K562 (cell line): ENCODE measurements at regions not wholly inside any gene's neighbourhood (a gene's known extent, or its start where the extent isn't known, plus 50 kb on each side); places are given as distances from the start of the nearest gene placed in this dataset.

ENCODE experiments used
- ATAC-seq: fragments of 200-7000 bp; cut with Tn5 transposase; 3 replicates; pipeline ENCODE4 v1.9.1; 2020; ENCODE audit warnings: moderate library complexity
- BruUV-seq: library from RNA; stranded (reverse); fragments of 400-500 nt; replicated peaks from 2 replicates; lab custom pipeline; 2021; lab: Mats Ljungman, UMichigan
- CTCF ChIA-PET: fragments of 300-600 bp; formaldehyde crosslinking; extraction: SDS; loops from one replicate; lab custom pipeline; 2021; ENCODE audit warnings: low intra/inter-chr PET ratio; lab: Yijun Ruan, JAX
- POLR2A ChIA-PET: fragments of 300-600, 350-650 bp; sonication (Branson Sonifier 250); formaldehyde crosslinking; extraction: SDS; loops from one replicate; lab custom pipeline; 2021; ENCODE audit warnings: antibody characterized with exemption, inconsistent platforms; lab: Yijun Ruan, JAX
- DNase-seq, 4 experiments: peaks; one replicate each; pipeline versions ENCODE4 v3.0.0 to v3.0.0-alpha.2; 2011 to 2018; ENCODE audit warnings: low spot score in 3 of 4, mixed read lengths in 3 of 4; ENCODE audit errors: extremely low read depth in 1 of 4
- FAIRE-seq: peaks from 2 replicates; lab custom pipeline; 2011; peaks lifted over from hg19 to GRCh38; lab: Jason Lieb, UNC
- H2AFZ ChIP-seq: 2 replicates; pipeline ENCODE4 v1.6.0; 2011; ENCODE audit warnings: low read depth, low read length, control low read depth, inconsistent platforms
- H3K27ac ChIP-seq: fragments of 200-600 bp; 3 replicates; pipeline ENCODE4 v1.8.0; 2011; ENCODE audit warnings: low read depth, mild to moderate bottlenecking, control low read depth, inconsistent platforms, low read length, moderate library complexity, mixed read lengths; ENCODE audit errors: extremely low read depth
- H3K27me3 ChIP-seq, 2 experiments: fragments of 300-600 bp in 1 of 2; 2 replicates in 1 of 2; 3 replicates in 1 of 2; pipeline versions ENCODE4 v1.6.0 to v1.8.0; 2011; ENCODE audit warnings: inconsistent platforms in 2 of 2, low read length in 2 of 2, mild to moderate bottlenecking in 1 of 2, mixed read lengths in 1 of 2, moderate library complexity in 1 of 2; ENCODE audit not compliant: control insufficient read depth in 2 of 2, insufficient read depth in 2 of 2
- H3K36me3 ChIP-seq: fragments of 300-600 bp; 3 replicates; pipeline ENCODE4 v1.8.0; 2011; ENCODE audit warnings: mild to moderate bottlenecking, low read length, inconsistent platforms; ENCODE audit not compliant: control insufficient read depth, insufficient read depth
- H3K4me1 ChIP-seq, 2 experiments: fragments of 200-600 bp in 1 of 2; replicated peaks in 1 of 2; 2 replicates in 1 of 2; 3 replicates in 1 of 2; pipeline versions ENCODE4 v1.5.1 to v1.8.0; 2011; ENCODE audit warnings: inconsistent platforms in 2 of 2, low read length in 2 of 2, mild to moderate bottlenecking in 1 of 2, mixed read lengths in 1 of 2, moderate library complexity in 1 of 2; ENCODE audit not compliant: control insufficient read depth in 2 of 2, insufficient read depth in 2 of 2
- H3K4me2 ChIP-seq: 2 replicates; pipeline ENCODE4 v1.6.1; 2011; ENCODE audit warnings: low read length, control low read depth, inconsistent platforms, mixed read lengths; ENCODE audit not compliant: insufficient read depth
- H3K4me3 ChIP-seq: fragments of 200-600 bp; sonication (generic), shearing (Covaris generic); 2 replicates; pipeline ENCODE4 v1.5.1; 2016; ENCODE audit warnings: control low read depth, inconsistent platforms
- H3K79me2 ChIP-seq: fragments of 200-600 bp; 3 replicates; pipeline ENCODE4 v1.8.0; 2011; ENCODE audit warnings: low read length, inconsistent platforms; ENCODE audit not compliant: control insufficient read depth, insufficient read depth
- H3K9ac ChIP-seq, 2 experiments: 2 replicates each; pipeline versions ENCODE4 v1.6.0 to v1.6.1; 2011; ENCODE audit warnings: low read depth in 2 of 2, low read length in 2 of 2, control low read depth in 1 of 2, inconsistent platforms in 1 of 2, mild to moderate bottlenecking in 1 of 2, mixed read lengths in 1 of 2; ENCODE audit not compliant: insufficient read depth in 1 of 2
- H3K9me1 ChIP-seq: one replicate; pipeline ENCODE4 v1.6.0; 2011; ENCODE audit warnings: inconsistent platforms, mild to moderate bottlenecking, low read length, moderate library complexity; ENCODE audit not compliant: control insufficient read depth, insufficient read depth
- H3K9me3 ChIP-seq: replicated peaks from 2 replicates; pipeline ENCODE4 v1.5.1; 2011; ENCODE audit warnings: low read depth, low read length, inconsistent platforms; ENCODE audit not compliant: control insufficient read depth, insufficient read depth
- H4K20me1 ChIP-seq: replicated peaks from 2 replicates; pipeline ENCODE4 v1.6.1; 2011; ENCODE audit warnings: low read length, inconsistent platforms, mixed read lengths; ENCODE audit not compliant: control insufficient read depth, insufficient read depth
- CHCHD3 ChIP-seq: fragments of 250-450 bp; sonication (Bioruptor Pico); IDR thresholded peaks from 2 replicates; pipeline ENCODE4 v2.1.2; 2022; ENCODE audit warnings: mild to moderate bottlenecking
- CREB1 ChIP-seq, 2 experiments: sonication (generic) in 1 of 2; formaldehyde crosslinking in 1 of 2; IDR thresholded peaks; 2 replicates each; pipeline versions ENCODE4 v1.6.1 to v1.8.0; 2012 to 2022; ENCODE audit warnings: inconsistent platforms in 1 of 2, mild to moderate bottlenecking in 1 of 2, missing genetic modification reagents in 1 of 2, moderate library complexity in 1 of 2
- CXXC5 ChIP-seq: fragments of 250-450 bp; sonication (Bioruptor Pico); IDR thresholded peaks from 2 replicates; pipeline ENCODE4 v1.8.0; 2022; ENCODE audit warnings: inconsistent platforms, mild to moderate bottlenecking, moderate library complexity
- DACH1 ChIP-seq: fragments of 450-650 bp; IDR thresholded peaks from 2 replicates; pipeline ENCODE4 v1.6.1; 2018; ENCODE audit not compliant: partially characterized antibody
- EZH2 ChIP-seq: IDR thresholded peaks from 2 replicates; pipeline ENCODE4 v1.6.1; 2012; ENCODE audit warnings: low read depth, mild to moderate bottlenecking, inconsistent platforms, low read length, borderline replicate concordance
- HMBOX1 ChIP-seq: sonication (generic); IDR thresholded peaks from 2 replicates; pipeline ENCODE4 v1.6.1; 2016
- HMGXB4 ChIP-seq: sonication (generic); formaldehyde crosslinking; IDR thresholded peaks from 2 replicates; pipeline ENCODE4 v1.8.1; 2023; ENCODE audit warnings: mild to moderate bottlenecking, missing genetic modification reagents
- NEUROD1 ChIP-seq: fragments of 150-350 bp; IDR thresholded peaks from 2 replicates; pipeline ENCODE4 v1.6.1; 2014; ENCODE audit warnings: borderline replicate concordance, low read length, low read depth; ENCODE audit not compliant: partially characterized antibody
- NRF1 ChIP-seq, 2 experiments: fragments of 450-650 bp; IDR thresholded peaks in 1 of 2; conservative IDR thresholded peaks in 1 of 2; 2 replicates each; pipeline ENCODE4 v1.6.1; 2014; ENCODE audit warnings: mild to moderate bottlenecking in 2 of 2
- RBM25 ChIP-seq: fragments of 200-400 bp; formaldehyde crosslinking; IDR thresholded peaks from 2 replicates; pipeline ENCODE4 v1.6.1; 2018; ENCODE audit warnings: low read length, low read depth, moderate library complexity; ENCODE audit not compliant: severe bottlenecking
- RFX7 ChIP-seq: fragments of 250-450 bp; sonication (Bioruptor Pico); IDR thresholded peaks from 2 replicates; pipeline ENCODE4 v1.5.1; 2021; ENCODE audit warnings: mild to moderate bottlenecking
- SAFB ChIP-seq: fragments of 200-400 bp; formaldehyde crosslinking; IDR thresholded peaks from 2 replicates; pipeline ENCODE4 v1.6.1; 2017; ENCODE audit warnings: low read depth, low read length, borderline replicate concordance
- SAP30 ChIP-seq: fragments of 200-600 bp; sonication (generic); IDR thresholded peaks from 2 replicates; pipeline ENCODE4 v1.6.1; 2012; ENCODE audit warnings: borderline replicate concordance, low read depth, mild to moderate bottlenecking, moderate library complexity, low read length, control low read depth, inconsistent platforms; ENCODE audit not compliant: insufficient read depth, poor library complexity, severe bottlenecking
- SMAD1 ChIP-seq: fragments of 150-350 bp; IDR thresholded peaks from 2 replicates; pipeline ENCODE4 v1.6.1; 2014; ENCODE audit warnings: low read length, low read depth; ENCODE audit not compliant: partially characterized antibody
- SPI1 ChIP-seq: IDR thresholded peaks from 2 replicates; pipeline ENCODE4 v1.6.1; 2011; ENCODE audit warnings: low read depth, low read length, control low read depth, borderline replicate concordance
- ZNF707 ChIP-seq: fragments of 250-450 bp; sonication (Bioruptor Pico); conservative IDR thresholded peaks from 2 replicates; pipeline ENCODE4 v1.8.0; 2022; ENCODE audit warnings: inconsistent platforms, mild to moderate bottlenecking, moderate library complexity
- WGBS: fragments of 100-300 bp; shearing (Covaris generic); methylation state at CpG from one replicate; pipeline ENCODE4 v1.1.6; 2016; ENCODE audit warnings: low coverage, mixed read lengths; ENCODE audit not compliant: insufficient coverage; ENCODE audit errors: missing lambda C conversion rate; 5-methylcytosine and 5-hydroxymethylcytosine counted together
- in situ Hi-C: fragments of 300-500 bp; cut with MboI; formaldehyde crosslinking; loops from 4 replicates; pipeline ENCODE4 v1.15.0; 2018; ENCODE audit warnings: inconsistent platforms, mixed read lengths
- intact Hi-C: fragments of 100-400 bp; cut with micrococcal nuclease; formaldehyde crosslinking; loops from 2 replicates; pipeline ENCODE4 v1.14.2; 2022

GRCh38 chr2:194102546-194102945 lies 1554.5 kb upstream of the SLC39A10 start:
- no peak overlapping the region for H2AFZ ChIP-seq
- ChIA-PET CTCF (no interaction called here), POLR2A (no interaction called here)
- H3K9me3 ChIP-seq, result no peaks in the 10 kb centered on the region
- H3K4me1 ChIP-seq, result no peaks in the 10 kb centered on the region
- H3K4me2 ChIP-seq, result no peak overlapping the region
- no peaks in the 10 kb centered on the region for H3K9me1 ChIP-seq
- FAIRE-seq (no peak), ATAC-seq (no peak), DNase-seq (no peak)
- BruUV-seq, result no TSS peak
- no peak overlapping the region for H3K27ac ChIP-seq
- no peak overlapping the region for H3K4me3 ChIP-seq
- H3K79me2 ChIP-seq, result no peaks in the 10 kb centered on the region
- in situ Hi-C loops, result no loop called here
- no peaks in the 10 kb centered on the region for H4K20me1 ChIP-seq
- H3K27me3 ChIP-seq, result no peaks in the 10 kb centered on the region
- 0% methylated on average over 2 of the region's 2 CpGs for WGBS
- no peak for TF ChIP-seq HMBOX1
- no peak for TF ChIP-seq NRF1 (conservative IDR thresholded peaks at IDR 0.05 in 1 of 2, IDR thresholded peaks at IDR 0.05 in 1 of 2)
- no peak for TF ChIP-seq SPI1
- TF ChIP-seq NEUROD1, result no peak
- no peak for TF ChIP-seq HMGXB4 (CRISPR knock-in tag)
- TF ChIP-seq ZNF707 (CRISPR knock-in tag), result no peak
- TF ChIP-seq DACH1, result no peak
- TF ChIP-seq RBM25, result no peak
- TF ChIP-seq EZH2, result no peak
- no peak for TF ChIP-seq CREB1 (IDR thresholded peaks at IDR 0.05)
- TF ChIP-seq CREB1 (CRISPR knock-in tag; IDR thresholded peaks at IDR 0.05), result no peak
- no peak for TF ChIP-seq SMAD1
- no peak for TF ChIP-seq CHCHD3
- TF ChIP-seq CXXC5, result no peak
- no peak for TF ChIP-seq SAFB
- no peak for TF ChIP-seq SAP30
- TF ChIP-seq RFX7 (CRISPR knock-in tag), result no peak
- no peak overlapping the region for H3K9ac ChIP-seq
- no peaks in the 10 kb centered on the region for H3K36me3 ChIP-seq
- intact Hi-C loops, result no loop called here
